K562 (cell line): ENCODE measurements at regions not wholly inside any gene's neighbourhood (a gene's known extent, or its start where the extent isn't known, plus 50 kb on each side); places are given as distances from the start of the nearest gene placed in this dataset.

Experiments
- ARID3A ChIP-seq: IDR thresholded peaks from 2 replicates; pipeline ENCODE4 v1.6.1; 2012; ENCODE audit warnings: low read depth, low read length, improper control_type of control experiment, borderline replicate concordance
- ATF1 ChIP-seq, 2 experiments: fragments of 450-650 bp in 1 of 2; IDR thresholded peaks; 2 replicates each; pipeline ENCODE4 v1.6.1; 2016; ENCODE audit warnings: missing compliant biosample characterization in 1 of 2, missing genetic modification characterization in 1 of 2
- ATF3 ChIP-seq, 2 experiments: fragments of 450-650 bp in 1 of 2; sonication (generic) in 1 of 2; formaldehyde crosslinking in 1 of 2; IDR thresholded peaks in 1 of 2; conservative IDR thresholded peaks in 1 of 2; 2 replicates each; pipeline versions ENCODE4 v1.6.1 to v1.8.1; 2016 to 2023; ENCODE audit warnings: mild to moderate bottlenecking in 2 of 2, moderate library complexity in 2 of 2, inconsistent platforms in 1 of 2, missing genetic modification reagents in 1 of 2
- BRF1 ChIP-seq: IDR thresholded peaks from 3 replicates; pipeline ENCODE4 v1.6.1; 2011; ENCODE audit warnings: borderline replicate concordance, mild to moderate bottlenecking; ENCODE audit not compliant: insufficient read length; ENCODE audit errors: extremely low read depth
- CREB5 ChIP-seq: fragments of 250-450 bp; sonication (Bioruptor Pico); IDR thresholded peaks from 2 replicates; pipeline ENCODE4 v1.5.0; 2020; ENCODE audit warnings: mild to moderate bottlenecking
- DPF2 ChIP-seq: fragments of 450-650 bp; IDR thresholded peaks from 2 replicates; pipeline ENCODE4 v1.6.1; 2016
- MEF2A ChIP-seq: IDR thresholded peaks from 2 replicates; pipeline ENCODE4 v1.6.1; 2011; ENCODE audit warnings: low read depth, mild to moderate bottlenecking, low read length, moderate library complexity; ENCODE audit not compliant: control insufficient read depth
- MEF2D ChIP-seq: conservative IDR thresholded peaks from 2 replicates; pipeline ENCODE4 v1.6.1; 2016; ENCODE audit warnings: low read depth, missing genetic modification characterization, missing compliant biosample characterization
- NFXL1 ChIP-seq: fragments of 450-650 bp; formaldehyde crosslinking; IDR thresholded peaks from 2 replicates; pipeline ENCODE4 v1.4.0; 2021; ENCODE audit warnings: mild to moderate bottlenecking
- RBFOX2 ChIP-seq: fragments of 200-400 bp; formaldehyde crosslinking; IDR thresholded peaks from 2 replicates; pipeline ENCODE4 v1.6.1; 2017; ENCODE audit warnings: low read depth, mild to moderate bottlenecking, low read length, moderate library complexity
- SMAD4 ChIP-seq: fragments of 250-450 bp; sonication (Bioruptor Pico); conservative IDR thresholded peaks from 2 replicates; pipeline ENCODE4 v1.8.0; 2021; ENCODE audit warnings: inconsistent platforms, mild to moderate bottlenecking, moderate library complexity
- TCF7 ChIP-seq: sonication (generic); IDR thresholded peaks from 2 replicates; pipeline ENCODE4 v1.6.1; 2016; ENCODE audit warnings: antibody characterized with exemption, borderline replicate concordance
- ZBTB26 ChIP-seq: fragments of 450-650 bp; formaldehyde crosslinking; IDR thresholded peaks from 2 replicates; pipeline ENCODE4 v1.4.0; 2022; ENCODE audit warnings: missing genetic modification characterization
- ZFP91 ChIP-seq: sonication (generic); formaldehyde crosslinking; IDR thresholded peaks from 2 replicates; pipeline ENCODE4 v1.8.0; 2022; ENCODE audit warnings: mild to moderate bottlenecking, missing genetic modification reagents
- ZNF134 ChIP-seq: fragments of 250-450 bp; sonication (Bioruptor Pico); conservative IDR thresholded peaks from 2 replicates; pipeline ENCODE4 v1.4.0; 2020
- ZNF175 ChIP-seq: fragments of 200-800 bp; sonication (Bioruptor generic); IDR thresholded peaks from 2 replicates; pipeline ENCODE4 v1.6.1; 2016; ENCODE audit warnings: low read depth, mild to moderate bottlenecking, missing genetic modification characterization, missing compliant biosample characterization
- ZNF444 ChIP-seq: fragments of 250-450 bp; sonication (Bioruptor Pico); IDR thresholded peaks from 2 replicates; pipeline ENCODE4 v1.4.0; 2020; ENCODE audit warnings: mild to moderate bottlenecking, moderate library complexity

GRCh38 chr10:21041763-21042458 lies 144.8 kb upstream of the NEBL start (continued):
- TF ChIP-seq BRF1: no peak
- peak; percentile 64; the same call in 1 of the 2 replicates for TF ChIP-seq DPF2
- TF ChIP-seq ATF1 (CRISPR knock-in tag; IDR thresholded peaks at IDR 0.05): no peak
- peak; percentile 50 for TF ChIP-seq ATF1 (tag; IDR thresholded peaks at IDR 0.05)
- TF ChIP-seq ZFP91: no peak
- TF ChIP-seq ZNF444 (CRISPR knock-in tag): peak; percentile 32; the same call in 1 of the 2 replicates
- 0 out of 2 replicates have a peak, but pooled peaks have one; percentile 16 for TF ChIP-seq NFXL1 (CRISPR knock-in tag)
- TF ChIP-seq TCF7: no peak
- no peak for TF ChIP-seq ARID3A
- peak; percentile 20; the same call in 1 of the 2 replicates for TF ChIP-seq ATF3 (IDR thresholded peaks at IDR 0.05)
- TF ChIP-seq ATF3 (CRISPR knock-in tag; conservative IDR thresholded peaks at IDR 0.05): no peak
- TF ChIP-seq MEF2D: peak; percentile 53; the same call in 1 of the 2 replicates
- 0 out of 2 replicates have a peak, but pooled peaks have one; percentile 30 for TF ChIP-seq ZBTB26 (CRISPR knock-in tag)
- no peak for TF ChIP-seq CREB5
- TF ChIP-seq RBFOX2: peak; percentile 14; the same call in 1 of the 2 replicates
- no peak for TF ChIP-seq MEF2A
- peak; percentile 39; the same call in 1 of the 2 replicates for TF ChIP-seq SMAD4
- 0 out of 2 replicates have a peak, but pooled peaks have one; percentile 41 for TF ChIP-seq ZNF134 (CRISPR knock-in tag)
- peak; percentile 87 for TF ChIP-seq ZNF175
